ENCODE measurements at regions not wholly inside any gene's neighbourhood (a gene's known extent, or its start where the extent isn't known, plus 50 kb on each side); places are given as distances from the start of the nearest gene placed in this dataset.

- Histone ChIP-seq H4K8ac (ENCODE audit: extremely low read depth, insufficient read depth, low read length) (no peak overlapping the region), H3K23me2 (ENCODE audit: low read depth, low read length) (peaks cover 6% of the 10 kb centered on the region; the same call in 1 of the 2 replicates), H3K4ac (replicated peaks; ENCODE audit: insufficient read length, low read depth, low read length) (no peak overlapping the region), H3K79me2 (ENCODE audit: control insufficient read depth in 1 of 2, insufficient read depth in 2 of 2, low read length in 2 of 2) (no peaks in the 10 kb centered on the region), H3K27me3 (replicated peaks in 1 of 4; ENCODE audit: control insufficient read depth in 3 of 4, extremely low read depth in 1 of 4, insufficient read depth in 3 of 4, low read length in 3 of 4) (no peaks in the 10 kb centered on the region), H2BK120ac (replicated peaks; ENCODE audit: low read depth, low read length) (no peak overlapping the region), H4K91ac (replicated peaks; ENCODE audit: insufficient read length, low read length) (no peak overlapping the region), H3K9me3 (ENCODE audit: insufficient read depth in 2 of 2, low read depth in 1 of 2, low read length in 1 of 2) (no peaks in the 10 kb centered on the region), H3K4me1 (replicated peaks in 1 of 4; ENCODE audit: control insufficient read depth in 3 of 4, insufficient read depth in 4 of 4, low read length in 3 of 4) (no peaks in the 10 kb centered on the region), H3K79me1 (ENCODE audit: low read depth, low read length) (no peaks in the 10 kb centered on the region), H2BK15ac (ENCODE audit: low read length) (no peak overlapping the region), H3K4me3 (ENCODE audit: extremely low read depth in 1 of 4, insufficient read depth in 2 of 4, low read depth in 3 of 4, low read length in 4 of 4) (no peak overlapping the region), H2BK12ac (ENCODE audit: low read depth, low read length) (no peak overlapping the region), H3K56ac (replicated peaks; ENCODE audit: insufficient read length, low read depth, low read length) (no peak overlapping the region), H2AFZ (ENCODE audit: low read length) (no peak overlapping the region), H2BK5ac (ENCODE audit: low read depth, low read length) (no peak overlapping the region), H3K27ac (ENCODE audit: low read depth, low read length) (no peak overlapping the region), H3K9ac (replicated peaks in 1 of 4; ENCODE audit: extremely low read depth in 1 of 4, low read depth in 3 of 4, low read length in 3 of 4) (no peak overlapping the region), H3K36me3 (ENCODE audit: control insufficient read depth in 2 of 4, insufficient read depth in 4 of 4, low read length in 3 of 4) (no peaks in the 10 kb centered on the region), H2AK5ac (ENCODE audit: low read depth, low read length) (no peak overlapping the region), H3K23ac (ENCODE audit: insufficient read length) (no peak overlapping the region), H4K5ac (ENCODE audit: insufficient read length, low read depth, low read length) (no peak overlapping the region), H4K20me1 (replicated peaks in 1 of 2; ENCODE audit: control insufficient read depth in 1 of 2, insufficient read depth in 2 of 2, low read length in 2 of 2) (no peaks in the 10 kb centered on the region), H2BK20ac (ENCODE audit: low read length) (no peak overlapping the region), H3K18ac (ENCODE audit: extremely low read depth, low read length) (no peak overlapping the region), H3K4me2 (ENCODE audit: insufficient read depth in 1 of 2, low read depth in 2 of 2, low read length in 2 of 2) (no peak overlapping the region), H3K14ac (ENCODE audit: insufficient read length) (no peak overlapping the region)
- ChIA-PET POLR2A (ENCODE audit: partially characterized antibody) (no interaction called here), CTCF (ENCODE audit: partially characterized antibody) (interaction anchor here (1.1 kb wide), 2 partner anchors 14 to 150 kb away, joined by 3 to 5 read pairs; no protein-coding TSS in a partner anchor)
- FAIRE-seq (no peak), DNase-seq (ENCODE audit: low read depth in 1 of 2, low spot score in 2 of 2) (no peak)
- 91% methylated on average over 8 of the region's 8 CpGs; no CpG with 5 or more reads in 1 of the 2 experiments for WGBS, 2 experiments (ENCODE audit: extremely low coverage in 1 of 2, insufficient coverage in 1 of 2, insufficient read length in 1 of 2, insufficient replicate concordance in 2 of 2, low coverage in 1 of 2, low lambda C conversion rate in 2 of 2, missing lambda C conversion rate in 1 of 2)
These were observed 147.3 kb downstream of the PFKFB3 start for GRCh38 chr10:6349846-6350535.

Data from H1 (cell line).